ENCODE measurements at regions not wholly inside any gene's neighbourhood (a gene's known extent, or its start where the extent isn't known, plus 50 kb on each side); places are given as distances from the start of the nearest gene placed in this dataset.
"Not testable (repeated sequence)": the region's sequence is repeated elsewhere in the genome, so short reads cannot be mapped to it uniquely, and the experiment has no call there.

DNA sequence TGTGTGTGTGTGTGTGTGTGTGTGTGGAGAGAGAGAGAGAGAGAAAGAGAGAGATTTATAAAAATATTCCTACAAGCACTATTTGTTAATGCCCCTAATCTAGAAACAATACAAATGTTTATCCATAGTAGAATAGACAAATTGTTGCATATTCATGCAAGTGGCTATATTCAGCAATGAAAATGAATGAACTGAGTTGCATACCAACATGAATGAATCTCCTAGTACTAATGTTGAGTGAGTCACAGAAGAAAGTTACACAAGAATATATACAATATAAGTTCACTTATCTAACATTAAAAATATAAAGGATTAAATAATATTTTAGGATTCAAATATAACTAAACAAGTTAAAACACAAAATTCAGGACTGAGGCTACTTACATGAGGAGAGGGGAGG lies 456.8 kb upstream of the AMOT start:
- DNase-seq: no peak

DNA sequence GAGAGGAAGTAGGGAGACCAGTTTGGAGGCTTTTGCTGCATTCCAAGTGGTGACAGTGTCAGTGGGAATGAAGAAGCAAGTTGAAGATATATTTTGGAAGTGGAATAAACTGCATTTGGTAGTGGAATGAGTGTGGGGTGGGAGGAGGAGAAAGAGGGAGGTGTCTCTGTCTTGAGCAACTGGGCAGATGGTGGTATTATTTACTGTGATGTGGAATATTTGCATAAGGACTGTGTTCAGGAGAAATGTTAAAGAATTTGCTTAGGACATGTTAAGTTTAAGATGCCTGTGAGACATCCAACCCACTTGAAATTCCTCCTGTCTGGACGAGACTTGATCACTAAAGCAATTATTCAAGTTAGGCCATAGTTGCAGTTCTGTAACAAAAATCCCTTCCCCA lies 448.9 kb upstream of the AMOT start:
- DNase-seq: no peak

GRCh38 chrX:113287761-113288160 lies 447.1 kb upstream of the AMOT start:
- no peak for DNase-seq

GRCh38 chrX:113275804-113276203 lies 435.2 kb upstream of the AMOT start:
- no peak for DNase-seq

GRCh38 chrX:113274791-113275190 lies 434.2 kb upstream of the AMOT start:
- DNase-seq: no peak

GRCh38 chrX:113274345-113274744 lies 433.7 kb upstream of the AMOT start:
- DNase-seq: no peak

DNA sequence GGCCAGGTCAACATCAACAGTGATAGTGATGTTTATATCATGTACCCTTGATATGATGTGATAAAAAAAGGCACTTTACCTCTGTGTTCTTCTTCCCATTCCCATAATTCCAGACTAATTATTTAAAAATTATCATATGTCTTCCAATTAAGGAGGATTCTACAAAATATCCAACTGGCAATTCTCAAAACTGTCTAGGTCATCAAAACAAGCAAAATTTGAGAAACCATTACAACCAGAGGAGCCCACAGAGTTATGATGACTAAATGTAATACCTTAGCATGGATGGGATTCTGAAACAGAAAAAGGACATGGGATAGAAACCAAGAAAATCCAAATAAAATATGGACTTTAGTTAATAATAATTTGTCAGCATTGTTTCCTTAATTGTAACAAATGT lies 428.6 kb upstream of the AMOT start:
- DNase-seq: no peak

DNA sequence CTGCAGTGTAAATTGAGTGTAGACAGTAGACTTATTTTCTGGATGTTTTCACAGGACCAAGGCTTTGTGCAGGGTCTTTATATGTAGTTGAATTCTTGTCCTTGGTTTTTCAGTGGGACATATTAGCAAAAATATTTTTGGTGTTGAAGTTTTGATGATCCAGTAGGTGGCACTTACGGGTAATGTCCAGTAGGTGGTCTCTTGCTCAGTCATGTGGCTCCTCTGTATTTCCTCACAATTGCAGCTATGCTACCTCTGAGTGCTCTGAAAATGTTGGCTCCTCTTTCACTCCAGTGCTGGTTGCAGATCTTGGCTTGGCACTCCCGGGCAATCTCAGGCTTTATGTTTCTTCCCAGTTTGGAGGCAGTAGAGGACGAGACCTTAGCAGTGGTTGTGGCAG lies 419.8 kb upstream of the AMOT start:
- DNase-seq: no peak

- DNase-seq: no peak
Observed at GRCh38 chrX:113222305-113222704, 381.7 kb upstream of the AMOT start.

GRCh38 chrX:113212052-113212451 lies 371.4 kb upstream of the AMOT start:
- no peak for DNase-seq

GRCh38 chrX:113202601-113203000 lies 362.0 kb upstream of the AMOT start:
- no peak for DNase-seq

- DNase-seq: no peak
Observed at GRCh38 chrX:113195949-113196348, 355.3 kb upstream of the AMOT start.

DNA sequence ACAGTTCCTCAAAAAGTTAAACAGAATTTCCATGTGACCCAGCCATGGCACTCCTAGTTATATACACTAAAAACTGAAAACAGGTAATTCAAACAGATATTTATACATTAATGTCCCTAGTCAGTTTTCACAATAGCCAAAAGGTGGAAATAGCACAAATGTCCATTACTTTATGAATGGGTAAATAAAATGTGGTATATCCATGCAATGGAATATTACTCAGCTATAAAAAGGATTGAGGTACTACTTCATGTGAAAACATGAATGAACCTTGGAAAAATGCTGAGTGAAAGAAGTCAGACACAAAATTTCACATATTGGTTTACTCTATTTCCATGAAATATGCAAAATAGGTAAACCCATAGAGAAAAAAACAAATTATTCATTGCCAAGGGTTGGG lies 351.8 kb upstream of the AMOT start:
- DNase-seq: no peak

- DNase-seq: no peak
Observed at GRCh38 chrX:113157496-113157895, 316.9 kb upstream of the AMOT start.

- DNase-seq: not testable (repeated sequence)
Observed at GRCh38 chrX:113154315-113154714, 313.7 kb upstream of the AMOT start.

DNA sequence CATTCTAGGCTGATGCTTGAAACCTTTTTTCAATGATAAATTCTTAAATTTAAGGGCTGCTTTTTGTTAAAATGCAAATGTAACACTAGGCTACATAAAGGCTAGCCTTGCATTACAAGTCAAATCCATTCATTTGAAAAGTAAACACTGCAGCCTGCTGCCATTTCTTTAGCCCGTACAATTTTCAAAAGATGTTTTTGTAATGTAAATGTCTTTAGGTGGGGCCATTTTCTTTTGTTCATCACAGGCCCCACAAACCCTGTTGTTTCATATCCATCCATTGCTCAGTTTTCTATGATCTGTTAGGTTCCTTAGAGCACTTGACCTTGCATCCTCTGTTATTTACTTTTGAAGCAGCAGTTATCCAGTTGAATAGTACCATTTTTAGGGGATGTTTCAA lies 296.2 kb upstream of the AMOT start:
- DNase-seq: no peak

DNA sequence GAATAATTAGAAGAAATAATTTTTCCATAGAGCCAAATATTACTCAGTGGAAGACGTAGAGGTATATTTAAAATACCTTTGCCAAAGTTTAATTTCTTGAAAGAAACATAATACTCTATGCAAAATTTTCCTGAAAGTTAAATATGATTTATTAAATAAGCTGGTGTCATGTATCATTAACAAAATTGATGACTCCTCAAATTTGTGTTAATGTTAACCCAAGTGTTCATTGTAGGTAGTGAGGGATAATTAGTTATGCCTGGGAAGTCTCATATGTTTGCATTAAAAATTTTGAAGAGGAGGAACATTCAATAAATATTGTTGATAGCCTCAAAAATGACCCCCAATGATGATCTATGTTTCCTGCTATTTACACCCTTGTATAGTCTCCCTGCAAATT lies 292.7 kb upstream of the AMOT start:
- DNase-seq: no peak

GRCh38 chrX:113124693-113125092 lies 284.1 kb upstream of the AMOT start:
- DNase-seq: no peak

DNA sequence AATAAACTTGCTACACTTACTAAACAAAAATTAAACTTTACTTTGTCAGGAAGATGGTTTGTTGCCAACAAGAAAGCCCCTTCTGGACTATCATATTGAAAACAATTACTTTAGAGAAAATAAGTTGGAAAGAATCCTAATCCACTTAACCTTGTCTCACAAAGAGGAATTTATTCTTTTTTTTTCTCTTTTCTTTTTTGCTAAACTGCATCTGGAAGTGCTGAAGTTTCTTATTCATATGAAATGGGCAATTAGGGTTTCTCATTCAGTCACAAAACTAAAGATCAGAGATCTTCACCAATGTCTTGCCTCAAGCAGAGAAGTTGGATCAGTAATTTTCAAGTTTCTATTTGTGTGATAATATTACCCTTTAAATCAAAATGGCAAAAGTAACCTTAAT lies 234.9 kb upstream of the AMOT start:
- no peak for DNase-seq

- no peak for DNase-seq
Observed at GRCh38 chrX:113059714-113060113, 219.1 kb upstream of the AMOT start.

GRCh38 chrX:113058634-113059033 lies 218.0 kb upstream of the AMOT start:
- DNase-seq: no peak

DNA sequence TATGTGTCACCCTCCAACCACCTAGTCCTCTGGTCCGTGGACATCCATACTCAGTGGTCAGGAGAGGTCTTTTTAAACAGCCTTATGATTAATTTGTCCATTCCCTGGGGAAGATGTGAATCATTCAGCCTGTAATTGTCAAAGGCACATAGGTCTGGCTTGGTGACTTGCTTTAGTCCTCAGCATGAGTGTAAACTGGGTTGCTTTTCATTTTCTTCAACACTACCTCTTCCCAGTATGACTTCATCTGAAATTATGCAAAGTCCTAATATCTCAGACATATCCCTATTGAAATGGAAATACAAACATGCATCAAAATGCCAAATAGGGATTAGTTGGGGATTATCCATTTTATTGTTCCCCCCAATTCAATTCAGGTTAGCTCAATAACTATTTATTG lies 208.3 kb upstream of the AMOT start:
- no peak for DNase-seq

GRCh38 chrX:113048480-113048879 lies 207.8 kb upstream of the AMOT start:
- DNase-seq: no peak

DNA sequence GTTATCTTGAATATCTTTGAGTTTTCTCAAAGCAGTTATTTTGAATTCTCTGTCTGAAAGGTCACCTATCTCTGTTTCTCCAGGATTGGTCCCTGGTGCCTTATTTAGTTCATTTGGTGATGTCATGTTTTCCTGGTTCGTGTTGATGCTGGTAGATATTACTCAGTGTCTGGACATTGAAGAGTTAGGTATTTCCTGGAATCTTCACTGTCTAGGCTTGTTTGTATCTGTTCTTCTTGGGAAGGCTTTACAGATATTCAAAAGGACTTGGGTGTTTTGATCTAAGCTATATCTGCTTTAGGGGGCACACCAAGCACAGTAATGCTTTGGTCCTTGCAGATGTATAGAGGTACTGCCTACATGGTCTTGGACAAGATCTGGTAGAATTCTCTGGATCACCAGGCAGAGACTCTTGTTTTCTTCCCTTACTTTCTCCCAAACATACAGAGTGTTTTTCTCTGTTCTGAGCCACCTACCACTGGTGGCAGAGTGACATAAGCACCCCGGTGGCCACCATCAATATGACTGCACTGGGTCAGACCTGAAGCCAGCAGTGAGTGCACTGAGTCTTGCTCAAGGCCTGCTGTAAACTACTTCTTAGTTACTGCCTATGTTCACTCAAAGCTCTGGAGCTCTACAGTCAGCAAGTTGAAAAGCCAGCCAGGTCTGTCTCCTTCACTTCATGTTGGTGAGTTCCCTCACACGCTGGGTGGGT lies 193.5 kb upstream of the AMOT start:
- DNase-seq: no peak

DNA sequence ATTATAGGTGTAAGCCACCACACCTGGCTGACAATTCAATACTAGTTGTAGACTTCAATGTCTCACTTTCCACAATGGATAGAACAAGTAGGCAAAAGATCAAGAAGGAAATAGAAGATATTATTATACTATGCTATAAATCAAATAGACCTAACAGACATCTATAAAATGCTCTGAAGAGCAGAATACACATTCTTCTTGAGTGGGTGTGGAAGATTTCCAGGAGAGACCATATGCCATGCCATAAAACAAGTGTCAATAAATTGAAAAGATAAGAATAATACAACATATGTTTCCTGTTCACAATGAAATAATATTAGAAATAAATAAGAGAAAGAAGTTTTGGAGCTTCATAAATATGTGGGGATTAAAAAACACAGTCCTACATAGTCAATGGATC lies 179.3 kb upstream of the AMOT start:
- DNase-seq: no peak
